IPS-20b (cell line): ENCODE measurements at regions not wholly inside any gene's neighbourhood (a gene's known extent, or its start where the extent isn't known, plus 50 kb on each side); places are given as distances from the start of the nearest gene placed in this dataset.

ENCODE experiments used
- H3K27ac ChIP-seq: one replicate; pipeline ENCODE4 v1.5.1; 2013; ENCODE audit warnings: low read length
- H3K27me3 ChIP-seq: 2 replicates; pipeline ENCODE4 v1.6.1; 2013; ENCODE audit warnings: mild to moderate bottlenecking, low read length, inconsistent platforms; ENCODE audit not compliant: insufficient read depth
- H3K36me3 ChIP-seq: 2 replicates; pipeline ENCODE4 v1.6.1; 2013; ENCODE audit warnings: low read depth, mild to moderate bottlenecking, inconsistent platforms, low read length, moderate library complexity; ENCODE audit not compliant: insufficient read depth
- H3K4me1 ChIP-seq: 2 replicates; pipeline ENCODE4 v1.6.1; 2013; ENCODE audit warnings: mild to moderate bottlenecking, control low read depth, inconsistent platforms, low read length, moderate library complexity; ENCODE audit not compliant: insufficient read depth
- H3K4me3 ChIP-seq: 2 replicates; pipeline ENCODE4 v1.5.1; 2013; ENCODE audit warnings: mild to moderate bottlenecking, low read length, inconsistent platforms
- H3K9ac ChIP-seq: 2 replicates; pipeline ENCODE4 v1.6.1; 2013; ENCODE audit warnings: low read depth, mild to moderate bottlenecking, inconsistent platforms, low read length, moderate library complexity
- H3K9me3 ChIP-seq: 2 replicates; pipeline ENCODE4 v1.6.1; 2013; ENCODE audit warnings: mild to moderate bottlenecking, low read depth, low read length, inconsistent platforms; ENCODE audit not compliant: insufficient read depth

DNA sequence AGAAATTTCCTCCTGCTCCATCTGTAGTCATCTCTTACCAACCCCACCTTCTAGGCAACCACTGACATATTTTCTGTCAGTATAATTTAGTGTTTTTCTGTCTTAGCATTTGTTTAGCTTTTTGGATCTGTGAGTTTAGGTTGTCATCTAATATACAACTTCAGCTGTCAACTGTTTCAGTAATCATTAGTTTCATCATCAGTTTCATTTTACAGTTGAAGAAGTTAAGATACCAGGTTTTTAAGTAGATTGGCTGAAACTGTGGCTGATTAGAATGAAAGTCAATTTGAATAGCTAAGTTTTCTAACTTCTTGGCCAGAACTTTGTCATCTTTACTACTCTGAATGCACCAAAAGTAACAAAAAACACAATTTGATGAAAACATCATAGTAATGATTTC lies 1957.3 kb downstream of the NCAM2 start:
- Histone ChIP-seq H3K27me3 (no peaks in the 10 kb centered on the region), H3K27ac (no peak overlapping the region), H3K4me1 (no peaks in the 10 kb centered on the region), H3K9ac (no peak overlapping the region), H3K4me3 (no peak overlapping the region), H3K9me3 (no peaks in the 10 kb centered on the region), H3K36me3 (no peaks in the 10 kb centered on the region)

DNA sequence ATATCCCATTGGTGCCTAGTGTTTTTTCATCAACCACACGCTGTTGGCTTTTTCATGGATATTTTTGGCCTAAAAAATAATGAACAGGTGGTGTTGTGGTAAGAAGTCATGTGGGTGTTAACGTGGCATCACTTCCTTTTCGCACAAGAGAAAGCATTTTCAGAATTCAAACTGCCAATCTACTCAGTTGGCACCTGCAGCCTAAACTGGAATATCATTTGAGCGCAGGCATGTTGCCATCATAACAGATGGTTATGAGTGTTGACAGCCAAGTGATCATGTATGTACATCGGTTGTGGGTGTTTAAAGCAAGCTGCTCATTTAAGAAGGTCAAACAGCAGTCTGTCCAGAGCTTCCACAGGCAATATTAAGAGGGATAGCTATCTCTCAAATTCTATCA lies 1963.0 kb downstream of the NCAM2 start:
- Histone ChIP-seq H3K36me3 (no peaks in the 10 kb centered on the region), H3K9ac (no peak overlapping the region), H3K9me3 (no peaks in the 10 kb centered on the region), H3K27ac (no peak overlapping the region), H3K27me3 (no peaks in the 10 kb centered on the region), H3K4me3 (no peak overlapping the region), H3K4me1 (no peaks in the 10 kb centered on the region)

DNA sequence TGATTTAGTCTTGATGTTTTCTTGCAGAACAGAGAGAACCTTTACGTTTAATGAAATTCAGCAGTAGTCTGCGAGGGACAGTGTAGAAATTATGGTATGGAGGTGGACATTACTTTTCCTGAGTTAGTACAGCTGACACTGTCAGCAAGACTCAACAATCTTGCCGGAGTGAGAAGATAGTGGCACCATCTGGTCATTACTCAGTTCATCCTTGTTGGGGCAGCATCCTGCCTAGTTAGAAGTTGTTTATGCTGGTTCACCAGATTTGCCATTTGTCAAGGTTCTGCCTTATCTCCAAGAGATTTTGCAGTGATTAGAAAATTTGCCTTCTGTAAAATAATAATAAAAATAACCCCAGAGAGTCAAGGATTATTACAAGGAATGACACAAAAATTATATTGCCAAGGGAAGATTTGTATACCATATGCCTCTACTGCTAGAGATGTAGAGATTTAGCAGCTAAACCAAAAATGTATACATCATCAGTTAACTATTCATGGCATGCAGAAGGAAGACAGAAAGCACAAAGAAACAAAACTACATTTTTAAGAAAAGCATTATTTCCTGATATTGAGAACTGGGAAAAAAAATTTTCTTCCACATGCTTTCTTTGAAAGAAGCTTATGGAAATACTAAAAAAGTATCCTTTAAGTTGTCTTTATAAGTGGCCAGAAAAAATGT lies 1967.4 kb downstream of the NCAM2 start:
- no peak overlapping the region for H3K27ac ChIP-seq
- H3K36me3 ChIP-seq, result no peaks in the 10 kb centered on the region
- H3K9me3 ChIP-seq, result no peaks in the 10 kb centered on the region

DNA sequence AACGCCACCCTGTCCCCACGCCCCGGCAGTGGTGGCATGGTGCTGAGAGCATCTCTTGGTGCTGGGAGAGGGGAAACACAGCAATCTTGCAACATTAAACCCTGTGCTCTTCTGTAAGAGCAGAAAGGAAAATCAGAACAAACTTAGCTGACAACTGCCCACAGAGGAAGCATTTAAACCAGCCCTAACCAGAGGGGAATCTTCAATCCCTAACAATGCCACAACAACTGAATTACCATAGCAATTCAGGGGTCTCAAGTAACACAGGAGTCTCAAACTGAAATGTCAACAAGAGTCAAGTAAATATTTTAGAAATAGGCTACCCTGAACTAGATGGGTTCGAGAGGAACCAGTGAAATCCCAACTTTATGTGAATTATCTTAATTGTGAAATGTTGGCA lies 1983.6 kb downstream of the NCAM2 start:
- Histone ChIP-seq H3K4me1 (peaks cover 10% of the 10 kb centered on the region; the same call in 1 of the 2 replicates), H3K9me3 (no peaks in the 10 kb centered on the region), H3K4me3 (no peak overlapping the region), H3K36me3 (no peaks in the 10 kb centered on the region), H3K27me3 (no peaks in the 10 kb centered on the region), H3K27ac (no peak overlapping the region), H3K9ac (peak overlapping the region; percentile 48)

More for the DNA sequence above, 1967.4 kb downstream of the NCAM2 start:
- H3K4me1 ChIP-seq, result no peaks in the 10 kb centered on the region
- no peak overlapping the region for H3K9ac ChIP-seq
- no peak overlapping the region for H3K4me3 ChIP-seq
- H3K27me3 ChIP-seq, result no peaks in the 10 kb centered on the region

DNA sequence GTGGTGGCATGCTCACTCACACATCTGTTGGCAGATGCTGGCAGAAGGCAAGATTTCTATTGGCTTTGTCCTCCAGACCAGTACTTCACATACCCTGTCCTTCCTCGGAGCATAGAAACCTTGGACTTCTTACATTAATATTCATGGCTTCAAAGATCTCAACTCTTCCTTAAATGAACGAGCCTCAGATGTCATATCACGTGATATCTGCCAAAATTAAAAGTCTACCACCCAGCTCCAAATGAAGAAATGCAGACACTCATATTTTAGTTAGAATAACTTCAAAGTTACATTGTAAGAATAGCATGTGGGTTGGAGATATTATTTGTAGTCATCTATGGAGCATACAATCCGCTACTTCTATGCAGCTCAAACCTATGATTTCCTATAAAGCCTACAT lies 1994.9 kb downstream of the NCAM2 start:
- Histone ChIP-seq H3K36me3 (no peaks in the 10 kb centered on the region), H3K27ac (no peak overlapping the region), H3K27me3 (no peaks in the 10 kb centered on the region), H3K4me1 (no peaks in the 10 kb centered on the region), H3K9me3 (no peaks in the 10 kb centered on the region), H3K4me3 (no peak overlapping the region), H3K9ac (no peak overlapping the region)

DNA sequence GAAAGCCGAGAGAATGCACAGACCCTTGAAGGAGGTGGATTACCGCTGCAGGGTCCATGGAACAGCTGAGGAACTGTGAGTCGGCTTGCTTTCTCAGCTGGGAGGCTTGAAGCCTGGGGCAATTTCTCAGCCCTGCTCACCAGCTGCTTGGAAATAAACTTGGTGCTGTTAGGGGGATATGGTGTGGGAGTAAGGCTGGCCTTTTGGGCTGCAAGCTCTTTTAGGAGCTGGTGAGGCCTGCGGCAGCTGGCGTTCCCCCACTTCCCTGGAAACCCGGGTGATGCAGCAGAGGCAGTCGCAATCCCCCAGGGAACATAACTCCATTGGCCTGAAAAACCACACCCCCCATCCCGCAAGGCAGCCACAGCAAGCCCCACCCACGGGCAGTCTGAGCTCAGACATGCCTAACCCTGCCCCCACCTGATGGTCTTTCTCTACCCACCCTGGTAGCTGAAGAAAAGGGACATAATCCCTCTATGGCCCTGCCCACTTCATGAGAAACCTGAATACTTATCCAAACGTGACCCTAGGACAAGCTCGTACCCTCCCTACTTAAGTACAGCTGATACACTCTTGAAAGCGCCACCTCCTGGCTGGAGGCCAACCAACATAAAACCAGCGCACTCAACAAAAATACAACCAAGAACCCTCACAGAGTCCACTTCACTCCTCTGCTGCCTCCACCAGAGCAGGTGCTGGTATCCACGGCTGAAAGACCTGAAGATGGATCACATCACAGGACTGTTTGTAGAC lies 1995.8 kb downstream of the NCAM2 start:
- H3K4me3 ChIP-seq, result no peak overlapping the region
- no peaks in the 10 kb centered on the region for H3K9me3 ChIP-seq
- no peak overlapping the region for H3K27ac ChIP-seq
- no peaks in the 10 kb centered on the region for H3K27me3 ChIP-seq
- no peak overlapping the region for H3K9ac ChIP-seq
- H3K4me1 ChIP-seq, result no peaks in the 10 kb centered on the region
- no peaks in the 10 kb centered on the region for H3K36me3 ChIP-seq

DNA sequence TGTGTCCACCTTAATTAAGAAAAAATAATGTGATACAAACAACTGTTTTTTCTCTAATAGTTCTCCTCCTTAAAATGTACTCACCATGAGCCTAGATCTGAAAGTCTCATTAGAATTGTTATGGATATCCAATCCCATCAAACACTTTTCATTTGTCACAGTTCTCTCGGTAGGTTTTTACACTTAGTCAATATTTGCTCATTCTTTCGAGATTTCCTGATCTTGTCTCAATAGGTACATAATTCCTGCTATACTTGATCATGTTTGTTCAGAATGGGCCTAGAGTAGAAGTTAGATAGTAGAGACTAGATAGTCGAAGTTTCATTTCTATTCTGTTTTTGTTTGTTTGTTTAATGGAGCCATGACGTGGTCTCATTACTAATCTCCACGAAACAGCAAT lies 2005.7 kb downstream of the NCAM2 start:
- H3K4me3 ChIP-seq, result no peak overlapping the region
- no peaks in the 10 kb centered on the region for H3K9me3 ChIP-seq
- no peak overlapping the region for H3K27ac ChIP-seq

DNA sequence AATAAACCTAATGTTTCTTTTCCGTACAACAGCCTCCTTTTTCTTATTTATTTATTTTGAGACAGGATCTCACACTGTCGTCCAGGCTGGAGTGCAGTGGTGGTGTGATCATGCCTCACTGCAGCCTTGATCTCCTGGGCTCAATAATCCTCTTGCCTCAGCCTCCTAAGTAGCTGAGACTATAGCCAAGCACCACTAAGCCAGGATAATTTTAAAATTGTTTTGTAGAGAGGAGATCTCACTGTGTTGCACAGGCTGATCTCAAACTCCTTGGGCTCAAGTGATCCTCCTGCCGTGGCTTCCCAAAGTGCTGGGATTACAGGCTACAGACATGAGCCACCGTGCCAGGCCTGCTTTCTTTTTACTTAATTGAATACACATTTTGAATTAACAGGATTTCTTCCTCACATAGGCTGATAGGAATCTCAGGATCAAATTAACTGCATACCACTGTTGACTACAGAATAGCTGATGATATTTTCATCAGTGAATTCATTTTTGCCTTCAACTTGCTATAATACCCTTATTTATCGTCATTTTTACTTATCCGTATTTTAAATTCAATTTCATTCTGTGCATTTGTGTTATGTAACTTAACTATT lies 2010.5 kb downstream of the NCAM2 start:
- H3K27ac ChIP-seq, result no peak overlapping the region
- no peaks in the 10 kb centered on the region for H3K36me3 ChIP-seq
- no peaks in the 10 kb centered on the region; the same call in 1 of the 2 replicates for H3K4me1 ChIP-seq
- H3K9me3 ChIP-seq, result no peaks in the 10 kb centered on the region
- H3K9ac ChIP-seq, result no peak overlapping the region
- H3K4me3 ChIP-seq, result no peak overlapping the region
- H3K27me3 ChIP-seq, result no peaks in the 10 kb centered on the region

More for the DNA sequence above, 2005.7 kb downstream of the NCAM2 start:
- Histone ChIP-seq H3K36me3 (no peaks in the 10 kb centered on the region), H3K9ac (no peak overlapping the region), H3K4me1 (no peaks in the 10 kb centered on the region; the same call in 1 of the 2 replicates), H3K27me3 (no peaks in the 10 kb centered on the region)

DNA sequence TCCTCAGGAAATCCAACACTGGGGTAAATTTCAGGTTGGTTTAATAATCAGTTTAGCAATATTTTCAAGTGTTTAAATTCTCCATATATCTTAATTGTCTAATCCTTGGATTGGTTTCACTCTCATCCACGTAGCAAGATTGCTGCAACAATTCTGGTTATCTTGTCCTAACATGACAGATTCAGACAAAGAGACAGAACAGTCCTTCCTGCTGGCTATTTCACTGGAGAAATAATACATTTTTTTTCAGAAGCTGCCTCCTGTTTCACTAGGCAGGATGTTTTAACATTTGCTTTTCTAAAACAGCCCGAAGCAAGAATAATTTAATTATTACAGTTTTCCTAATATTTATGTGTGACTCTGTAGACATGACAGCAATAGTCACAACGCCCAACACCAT lies 2011.2 kb downstream of the NCAM2 start:
- no peaks in the 10 kb centered on the region for H3K27me3 ChIP-seq
- H3K4me3 ChIP-seq, result no peak overlapping the region
- no peaks in the 10 kb centered on the region for H3K9me3 ChIP-seq
- H3K36me3 ChIP-seq, result no peaks in the 10 kb centered on the region
- H3K9ac ChIP-seq, result no peak overlapping the region
- H3K27ac ChIP-seq, result no peak overlapping the region
- no peaks in the 10 kb centered on the region; the same call in 1 of the 2 replicates for H3K4me1 ChIP-seq

DNA sequence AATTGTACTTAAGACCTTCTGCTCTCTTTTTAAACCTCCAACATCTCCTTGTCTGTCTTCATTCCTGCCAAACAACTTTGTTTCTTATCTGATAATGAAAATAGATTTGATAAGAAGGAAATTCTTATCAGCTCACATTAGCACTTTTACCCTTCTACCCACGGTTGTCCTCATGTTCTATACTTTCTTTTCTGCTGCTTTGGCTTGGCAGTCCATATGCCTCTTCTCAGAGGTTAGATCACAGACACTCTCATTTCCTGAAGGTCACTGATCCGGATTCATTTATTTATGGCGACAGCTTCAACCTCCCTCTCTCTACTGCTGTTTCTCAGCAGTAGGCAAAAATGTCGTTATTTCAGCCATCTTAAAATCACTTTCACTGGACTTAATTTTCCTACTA lies 2015.8 kb downstream of the NCAM2 start:
- Histone ChIP-seq H3K27me3 (no peaks in the 10 kb centered on the region), H3K4me3 (no peak overlapping the region), H3K27ac (no peak overlapping the region), H3K4me1 (no peaks in the 10 kb centered on the region), H3K36me3 (no peaks in the 10 kb centered on the region), H3K9ac (no peak overlapping the region), H3K9me3 (no peaks in the 10 kb centered on the region)

DNA sequence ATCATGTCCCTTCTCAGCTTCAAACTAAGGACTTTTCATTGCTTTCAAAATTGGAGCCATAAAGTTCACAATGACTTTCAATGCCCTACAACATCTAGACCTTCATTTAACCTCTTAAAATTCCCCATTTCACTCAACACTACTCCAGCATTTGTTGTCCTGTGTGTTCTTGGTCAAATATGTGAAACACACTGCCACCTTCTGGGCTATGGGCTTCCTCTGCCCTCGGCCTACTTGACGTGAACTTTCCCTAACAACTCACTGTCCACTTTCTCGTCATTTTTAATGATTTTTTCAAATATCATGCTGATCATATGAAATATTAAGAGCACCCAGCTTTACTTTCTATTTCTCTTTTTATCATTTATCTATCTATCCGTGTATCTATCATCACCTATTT lies 2018.4 kb downstream of the NCAM2 start:
- Histone ChIP-seq H3K9ac (no peak overlapping the region), H3K36me3 (no peaks in the 10 kb centered on the region), H3K4me1 (no peaks in the 10 kb centered on the region), H3K27me3 (no peaks in the 10 kb centered on the region), H3K9me3 (no peaks in the 10 kb centered on the region), H3K27ac (no peak overlapping the region), H3K4me3 (no peak overlapping the region)

DNA sequence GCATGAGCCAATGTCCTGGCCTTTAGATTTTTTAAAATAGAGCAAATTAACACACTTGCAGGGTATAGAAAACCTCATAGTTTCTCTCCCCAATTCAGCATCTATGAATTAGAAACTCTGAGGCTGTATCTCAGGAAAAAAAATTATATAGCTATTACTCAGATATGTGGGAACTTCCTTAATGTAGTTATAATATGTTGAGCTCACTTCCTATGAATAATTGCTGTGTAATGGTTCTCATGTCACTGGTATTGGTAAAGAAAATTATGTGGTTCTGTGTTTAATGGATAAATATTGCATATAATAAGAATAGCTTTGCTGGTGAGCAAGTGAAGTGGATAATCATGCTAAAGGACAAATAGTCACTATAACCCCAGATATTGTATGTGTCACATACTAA lies 2019.8 kb downstream of the NCAM2 start:
- Histone ChIP-seq H3K9ac (no peak overlapping the region), H3K27ac (no peak overlapping the region), H3K36me3 (no peaks in the 10 kb centered on the region), H3K4me3 (no peak overlapping the region), H3K9me3 (no peaks in the 10 kb centered on the region), H3K27me3 (no peaks in the 10 kb centered on the region), H3K4me1 (no peaks in the 10 kb centered on the region)
